ENCODE measurements at regions not wholly inside any gene's neighbourhood (a gene's known extent, or its start where the extent isn't known, plus 50 kb on each side); places are given as distances from the start of the nearest gene placed in this dataset.
"Not testable (repeated sequence)": the region's sequence is repeated elsewhere in the genome, so short reads cannot be mapped to it uniquely, and the experiment has no call there.

DNA sequence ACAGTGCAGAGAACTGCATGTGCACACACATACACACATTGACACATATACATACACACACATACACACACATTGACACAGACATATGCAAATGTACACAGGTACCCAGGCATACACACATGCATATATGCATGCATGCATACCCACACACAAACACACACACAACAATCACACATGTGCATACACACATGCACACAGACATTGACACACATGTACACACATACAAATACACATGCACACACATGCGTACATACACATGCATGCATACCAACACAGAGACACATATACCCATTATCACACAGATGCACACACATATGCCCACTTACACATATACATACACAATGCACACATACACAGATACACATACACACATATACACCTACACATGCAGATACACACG, 299.6 kb upstream of the ADCY2 start:
- TF ChIP-seq, protein P1, sequence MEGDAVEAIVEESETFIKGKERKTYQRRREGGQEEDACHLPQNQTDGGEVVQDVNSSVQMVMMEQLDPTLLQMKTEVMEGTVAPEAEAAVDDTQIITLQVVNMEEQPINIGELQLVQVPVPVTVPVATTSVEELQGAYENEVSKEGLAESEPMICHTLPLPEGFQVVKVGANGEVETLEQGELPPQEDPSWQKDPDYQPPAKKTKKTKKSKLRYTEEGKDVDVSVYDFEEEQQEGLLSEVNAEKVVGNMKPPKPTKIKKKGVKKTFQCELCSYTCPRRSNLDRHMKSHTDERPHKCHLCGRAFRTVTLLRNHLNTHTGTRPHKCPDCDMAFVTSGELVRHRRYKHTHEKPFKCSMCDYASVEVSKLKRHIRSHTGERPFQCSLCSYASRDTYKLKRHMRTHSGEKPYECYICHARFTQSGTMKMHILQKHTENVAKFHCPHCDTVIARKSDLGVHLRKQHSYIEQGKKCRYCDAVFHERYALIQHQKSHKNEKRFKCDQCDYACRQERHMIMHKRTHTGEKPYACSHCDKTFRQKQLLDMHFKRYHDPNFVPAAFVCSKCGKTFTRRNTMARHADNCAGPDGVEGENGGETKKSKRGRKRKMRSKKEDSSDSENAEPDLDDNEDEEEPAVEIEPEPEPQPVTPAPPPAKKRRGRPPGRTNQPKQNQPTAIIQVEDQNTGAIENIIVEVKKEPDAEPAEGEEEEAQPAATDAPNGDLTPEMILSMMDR (conservative IDR thresholded peaks at IDR 0.05; ENCODE audit: low read depth, low read length) = no peak
- H3K4me3 ChIP-seq (ENCODE audit: low read length) = no peak overlapping the region
- no peak for DNase-seq (ENCODE audit: low read depth)

DNA sequence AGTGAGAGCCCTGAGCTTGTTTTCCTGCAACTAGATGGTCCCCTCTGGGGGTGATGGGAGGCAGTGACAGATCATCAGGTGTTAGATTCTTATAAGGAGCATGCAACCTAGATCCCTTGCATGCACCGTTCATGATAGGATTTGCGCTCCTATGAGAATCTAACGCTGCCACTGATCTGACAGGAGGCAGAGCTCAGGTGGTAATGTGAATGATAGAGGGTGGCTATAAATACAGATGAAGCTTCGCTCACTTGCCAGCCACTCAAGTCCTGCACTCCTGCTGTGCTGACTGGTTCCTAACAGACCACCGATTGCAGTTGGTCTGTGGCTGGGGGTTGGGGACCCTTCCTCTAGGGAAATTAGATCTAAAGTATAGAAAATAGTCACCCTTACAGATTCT, 290.6 kb upstream of the ADCY2 start:
- DNase-seq (ENCODE audit: low read depth) = no peak
- H3K4me3 ChIP-seq (ENCODE audit: low read length) = no peak overlapping the region
- TF ChIP-seq, protein P1 (conservative IDR thresholded peaks at IDR 0.05; ENCODE audit: low read depth, low read length) = no peak

DNA sequence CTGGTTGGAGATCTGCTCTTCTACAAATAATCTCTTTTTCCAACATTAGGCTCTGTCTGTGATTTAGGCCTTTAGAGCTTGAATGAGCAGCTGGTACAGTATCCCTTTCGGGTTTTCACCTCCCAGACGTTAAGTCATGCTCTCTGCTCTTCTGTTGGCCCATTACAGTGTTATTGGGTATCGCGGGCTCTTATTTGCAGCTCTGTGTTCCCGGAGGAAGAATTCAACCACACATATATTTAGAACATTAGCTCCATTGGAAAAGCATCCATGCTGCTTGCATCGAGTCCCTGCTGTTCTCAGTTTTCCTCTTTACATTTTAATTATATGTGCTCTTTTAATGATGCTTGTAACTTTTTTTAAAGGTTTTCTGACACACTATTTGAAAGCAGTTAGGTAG, 278.0 kb upstream of the ADCY2 start:
- no peak overlapping the region for H3K4me3 ChIP-seq (ENCODE audit: low read length)
- DNase-seq (ENCODE audit: low read depth) = no peak
- TF ChIP-seq, protein P1 (conservative IDR thresholded peaks at IDR 0.05; ENCODE audit: low read depth, low read length) = no peak

DNA sequence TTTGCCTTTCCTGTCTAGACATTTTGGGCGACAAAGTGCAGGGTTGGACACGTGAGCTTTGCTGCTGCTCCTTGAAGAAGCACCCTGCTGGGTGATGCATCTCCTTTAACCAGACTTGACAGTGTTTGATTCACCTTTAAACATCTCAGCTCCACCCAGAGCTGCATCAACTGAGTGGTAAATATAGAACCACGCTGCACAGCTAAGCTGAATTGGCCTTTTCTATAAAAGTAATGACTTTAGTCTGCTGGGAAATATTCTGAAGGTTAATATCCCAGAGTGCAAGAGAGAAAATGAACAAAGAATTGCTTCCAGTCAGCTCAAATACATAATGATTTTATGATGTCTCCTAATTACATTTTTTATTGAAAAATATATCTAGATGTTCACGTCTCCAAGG, 264.3 kb upstream of the ADCY2 start:
- no peak overlapping the region for H3K4me3 ChIP-seq (ENCODE audit: low read length)
- TF ChIP-seq, protein P1 (conservative IDR thresholded peaks at IDR 0.05; ENCODE audit: low read depth, low read length) = no peak
- no peak for DNase-seq (ENCODE audit: low read depth)

DNA sequence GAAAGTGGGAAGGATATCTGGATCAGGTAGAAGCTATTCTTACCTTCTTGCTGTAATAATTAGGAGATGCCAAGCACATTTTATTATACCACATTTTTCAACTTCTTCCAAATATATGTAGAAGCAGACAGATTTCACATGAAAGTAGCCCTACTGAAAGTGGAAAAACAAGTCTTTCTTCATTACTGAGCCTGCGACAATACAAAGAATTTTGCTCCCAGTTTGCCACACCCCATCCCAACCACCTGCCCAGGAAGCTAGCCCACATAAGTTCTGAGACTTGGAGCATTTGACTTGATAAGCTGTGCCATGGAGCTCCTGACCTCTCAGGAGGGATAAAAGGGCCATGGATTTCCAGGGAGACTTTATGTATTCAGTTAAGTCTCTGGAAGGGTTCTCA, 249.1 kb upstream of the ADCY2 start:
- TF ChIP-seq, protein P1 (conservative IDR thresholded peaks at IDR 0.05; ENCODE audit: low read depth, low read length) = no peak
- H3K4me3 ChIP-seq (ENCODE audit: low read length) = no peak overlapping the region
- DNase-seq (ENCODE audit: low read depth) = no peak

DNA sequence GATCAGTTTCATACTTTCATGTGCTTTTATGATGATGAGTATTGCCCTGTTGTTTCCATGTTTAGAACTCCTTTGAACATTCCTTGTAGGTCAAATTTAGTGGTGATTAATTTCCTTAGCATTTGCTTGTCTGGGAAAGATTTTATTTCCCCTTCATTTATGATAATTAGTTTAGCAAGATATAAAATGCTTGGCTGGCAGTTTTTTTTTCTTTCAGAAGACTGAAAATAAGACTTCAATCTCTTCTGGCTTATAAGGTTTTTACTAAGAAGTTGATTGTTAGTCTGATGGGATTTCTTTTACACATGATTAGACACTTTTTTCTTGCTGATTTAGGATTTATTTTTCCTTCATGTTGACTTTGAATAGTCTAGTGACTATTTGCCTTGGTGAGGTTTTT, 238.9 kb upstream of the ADCY2 start:
- TF ChIP-seq, protein P1 (conservative IDR thresholded peaks at IDR 0.05; ENCODE audit: low read depth, low read length) = no peak
- DNase-seq (ENCODE audit: low read depth) = no peak
- H3K4me3 ChIP-seq (ENCODE audit: low read length) = no peak overlapping the region

DNA sequence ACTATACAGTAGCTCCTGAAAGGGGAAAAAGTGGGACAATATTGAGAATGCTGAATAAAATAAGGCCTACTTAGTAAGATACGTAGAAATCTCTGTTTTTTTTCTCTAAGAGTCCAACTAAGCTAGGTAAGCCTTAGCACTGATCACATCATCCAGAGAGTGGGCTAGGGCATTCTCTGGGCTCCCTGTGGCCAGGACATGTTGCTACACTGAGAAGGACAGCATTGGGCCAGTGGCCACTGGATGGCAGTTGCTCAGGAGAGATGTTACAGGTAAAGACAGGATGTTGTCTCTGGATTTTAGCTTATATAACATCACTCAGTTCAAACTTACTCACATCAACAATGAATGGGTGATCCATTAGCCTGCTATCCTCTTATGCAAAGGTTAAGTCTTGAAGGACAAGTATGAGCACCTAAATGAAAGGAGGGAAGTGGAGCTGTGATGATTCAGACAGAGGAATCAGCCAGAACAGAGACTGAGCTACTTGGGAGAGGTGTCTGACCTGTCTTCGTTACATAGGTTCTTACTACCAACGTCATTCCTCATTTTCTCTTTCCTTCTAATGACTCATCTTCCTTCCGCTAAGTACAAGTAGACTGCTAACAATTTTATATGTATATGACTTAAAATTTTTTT, 226.6 kb upstream of the ADCY2 start:
- TF ChIP-seq, protein P1 (conservative IDR thresholded peaks at IDR 0.05; ENCODE audit: low read depth, low read length) = no peak
- H3K4me3 ChIP-seq (ENCODE audit: low read length) = no peak overlapping the region
- no peak for DNase-seq (ENCODE audit: low read depth)

DNA sequence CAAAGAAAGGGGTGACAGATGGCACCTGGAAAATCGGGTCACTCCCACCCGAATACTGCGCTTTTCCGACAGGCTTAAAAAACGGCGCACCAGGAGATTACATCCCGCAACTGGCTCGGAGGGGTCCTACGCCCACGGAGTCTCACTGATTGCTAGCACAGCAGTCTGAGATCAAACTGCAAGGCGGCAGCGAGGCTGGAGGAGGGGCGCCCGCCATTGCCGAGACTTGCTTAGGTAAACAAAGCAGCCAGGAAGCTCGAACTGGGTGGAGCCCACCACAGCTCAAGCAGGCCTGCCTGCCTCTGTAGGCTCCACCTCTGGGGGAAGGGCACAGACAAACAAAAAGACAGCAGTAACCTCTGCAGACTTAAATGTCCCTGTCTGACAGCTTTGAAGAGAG, 225.2 kb upstream of the ADCY2 start:
- DNase-seq (ENCODE audit: low read depth); H3K4me3 ChIP-seq (ENCODE audit: low read length): not testable (repeated sequence)
